ENCODE measurements at regions not wholly inside any gene's neighbourhood (a gene's known extent, or its start where the extent isn't known, plus 50 kb on each side); places are given as distances from the start of the nearest gene placed in this dataset.

- no peak for TF ChIP-seq POLR2AphosphoS5 (IDR thresholded peaks at IDR 0.05)
- no peak for TF ChIP-seq CTCF (IDR thresholded peaks at IDR 0.05)
Measured at GRCh38 chr10:105770524-105771212, 1129.6 kb downstream of the SORCS3 start.
